ENCODE measurements at regions not wholly inside any gene's neighbourhood (a gene's known extent, or its start where the extent isn't known, plus 50 kb on each side); places are given as distances from the start of the nearest gene placed in this dataset.
"Not testable (repeated sequence)": the region's sequence is repeated elsewhere in the genome, so short reads cannot be mapped to it uniquely, and the experiment has no call there.

DNA sequence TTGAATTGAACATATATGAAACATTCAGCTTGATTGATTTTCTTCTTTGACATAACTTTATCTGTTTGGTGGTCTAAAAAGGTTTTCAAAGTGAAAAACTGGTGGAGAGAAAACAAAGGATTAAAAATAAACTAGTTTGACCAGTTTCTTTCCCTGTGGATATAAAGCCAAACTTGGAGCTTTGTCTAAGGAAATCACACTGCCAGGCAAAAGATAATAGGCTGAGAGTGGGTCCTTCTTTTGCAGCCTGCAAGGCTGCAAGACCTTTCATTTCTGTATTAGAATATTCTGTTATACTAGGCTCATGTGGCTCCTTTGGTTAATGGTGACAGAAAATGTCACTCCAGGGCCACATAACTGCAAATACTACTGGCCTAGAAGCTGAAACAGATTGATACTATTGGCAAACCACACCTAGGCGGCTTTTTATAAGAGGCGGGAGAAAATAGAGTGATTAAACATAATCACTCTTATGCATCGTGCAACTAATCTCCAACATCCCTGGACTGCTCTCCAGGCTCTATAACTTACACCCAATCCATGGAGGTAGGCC is 129.1 kb upstream of the ZNF462 start:
- no peak for DNase-seq

DNA sequence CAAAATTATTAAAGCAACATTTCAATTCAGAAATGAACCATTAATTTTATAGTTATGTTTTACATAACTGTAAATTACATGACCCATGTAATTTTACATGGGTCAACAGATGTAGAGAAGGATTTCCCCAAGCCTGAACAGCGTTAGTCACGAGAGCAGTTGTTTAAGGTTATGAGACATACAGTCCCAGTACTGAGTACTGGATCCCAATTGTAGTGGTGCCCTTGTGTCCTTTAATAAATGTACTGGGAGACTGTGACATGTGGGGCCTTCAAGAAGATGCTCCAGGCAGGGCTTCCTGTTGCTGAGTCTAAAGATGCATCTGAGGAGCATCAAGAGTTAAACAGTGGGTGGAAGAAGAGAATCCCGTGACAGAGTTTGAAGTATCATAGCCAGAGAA is 125.5 kb upstream of the ZNF462 start:
- DNase-seq, result no peak

DNA sequence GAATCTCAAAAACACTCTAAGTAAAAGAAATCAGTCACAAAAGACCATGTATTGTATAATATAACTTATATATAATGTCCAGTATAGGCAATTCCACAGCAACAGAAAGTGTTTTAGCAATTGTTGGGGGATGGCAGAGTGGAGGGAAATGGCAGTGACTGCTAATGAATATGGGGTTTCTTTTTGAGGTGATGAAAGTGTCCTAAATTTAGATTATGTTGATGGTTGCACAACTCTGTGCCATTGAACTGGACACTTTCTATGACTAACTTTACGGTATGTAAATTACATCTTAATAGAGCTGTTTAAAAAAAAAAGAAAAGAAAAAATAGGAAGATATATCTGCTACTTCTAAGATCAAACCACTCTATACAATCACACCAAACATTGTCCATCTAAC is 124.9 kb upstream of the ZNF462 start:
- DNase-seq, result no peak

DNA sequence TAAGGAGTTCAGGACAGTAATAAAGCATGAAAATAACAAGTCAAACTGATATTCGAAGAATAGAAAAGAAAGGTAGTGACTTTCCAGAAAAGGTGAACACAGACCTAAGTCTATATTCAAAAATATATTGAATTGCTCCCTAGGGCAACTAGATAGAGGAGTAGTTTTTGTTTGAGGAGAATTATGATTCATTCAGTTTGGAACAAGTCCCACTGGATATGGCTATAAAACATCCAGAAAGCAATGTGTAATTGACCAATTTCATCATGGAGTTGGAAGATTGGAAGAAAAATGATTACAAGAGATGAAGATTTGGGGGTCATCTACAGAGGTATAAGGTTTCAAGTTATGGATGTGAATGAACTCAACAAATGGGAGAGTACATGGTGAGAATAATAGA is 117.5 kb upstream of the ZNF462 start:
- no peak for DNase-seq

DNA sequence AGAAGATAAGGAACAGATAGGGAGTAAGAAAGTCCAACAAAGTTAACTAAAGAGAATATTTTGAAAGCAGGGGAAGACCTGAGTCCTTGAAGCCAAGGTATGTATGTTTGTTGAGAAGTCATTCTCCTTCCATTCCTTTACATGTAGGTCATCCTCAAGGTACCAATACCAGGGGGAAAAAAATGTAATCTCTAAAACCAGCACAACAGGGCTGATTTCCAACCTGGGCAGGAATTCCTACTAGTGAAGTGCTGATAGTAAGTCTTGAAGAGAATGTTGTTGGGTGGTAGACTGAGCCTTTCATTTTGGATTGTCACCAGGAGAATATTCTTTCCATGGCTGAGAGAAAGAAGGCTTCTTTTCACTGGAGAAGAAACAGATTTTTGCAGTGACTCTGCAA is 117.1 kb upstream of the ZNF462 start:
- DNase-seq, result no peak

DNA sequence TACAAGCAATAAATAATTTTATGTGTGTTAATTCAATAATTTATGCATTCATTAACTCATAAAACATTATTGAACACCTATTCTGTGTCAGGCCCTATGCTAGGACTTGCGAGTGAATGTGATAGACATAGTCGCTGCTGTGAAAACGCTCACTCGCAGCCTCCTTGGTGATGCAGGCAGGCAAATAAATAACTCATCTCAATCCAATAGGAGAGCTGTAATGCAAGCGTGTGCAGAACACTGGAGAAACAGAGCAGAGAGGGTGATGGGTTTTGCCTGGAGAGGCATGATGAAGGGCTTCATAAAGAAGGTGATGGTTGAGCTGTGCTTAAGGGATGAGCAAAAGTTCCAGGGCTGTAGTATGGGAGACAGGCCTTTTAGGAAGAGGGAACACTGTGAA is 111.3 kb upstream of the ZNF462 start:
- no peak for DNase-seq

- DNase-seq, result no peak
Measured at GRCh38 chr9:106752581-106752980, 110.4 kb upstream of the ZNF462 start.

GRCh38 chr9:106753155-106753671 is 109.8 kb upstream of the ZNF462 start:
- DNase-seq, result no peak

- no peak for DNase-seq
Measured at GRCh38 chr9:106755736-106756135, 107.2 kb upstream of the ZNF462 start.

- no peak for DNase-seq
Measured at GRCh38 chr9:106757514-106757913, 105.5 kb upstream of the ZNF462 start.

DNA sequence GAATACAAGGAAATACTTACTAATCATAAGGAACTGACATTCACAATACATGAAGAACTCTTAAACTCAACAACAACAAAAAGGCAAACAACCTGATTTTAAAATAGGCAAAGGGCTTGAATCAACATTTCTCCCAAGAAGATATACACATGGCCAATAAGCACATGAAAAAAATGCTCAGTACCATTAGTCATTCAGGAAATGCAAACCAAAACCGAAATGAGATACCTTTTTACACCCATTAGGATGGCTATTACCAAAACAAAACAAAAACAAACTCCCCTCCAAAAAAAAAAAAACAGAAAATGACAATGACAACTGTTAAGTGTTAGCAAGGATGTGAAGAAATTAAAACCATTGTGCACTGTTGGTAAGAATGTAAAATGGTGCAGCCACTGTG is 104.1 kb upstream of the ZNF462 start:
- no peak for DNase-seq

GRCh38 chr9:106761493-106761892 is 101.5 kb upstream of the ZNF462 start:
- no peak for DNase-seq

DNA sequence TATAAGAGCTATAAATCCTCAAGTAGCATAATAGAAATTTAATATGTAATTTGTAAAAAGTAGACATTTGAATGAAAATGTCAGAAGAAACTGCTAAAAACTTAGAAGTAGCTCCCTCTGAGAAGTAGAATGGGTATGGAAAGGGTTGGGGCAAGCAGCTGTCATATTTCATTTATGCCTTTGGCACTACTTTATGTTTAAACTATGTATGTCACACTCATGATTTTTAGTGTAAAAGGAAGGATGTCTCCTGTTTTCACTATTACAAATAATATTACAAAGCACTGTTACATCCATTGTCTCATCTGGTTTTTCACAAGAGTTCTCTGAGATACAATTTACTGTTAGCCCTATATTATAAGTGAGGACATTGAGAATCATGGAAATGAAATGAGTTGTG is 96.3 kb upstream of the ZNF462 start:
- DNase-seq, result no peak

- DNase-seq, result no peak
Measured at GRCh38 chr9:106769331-106769730, 93.6 kb upstream of the ZNF462 start.

DNA sequence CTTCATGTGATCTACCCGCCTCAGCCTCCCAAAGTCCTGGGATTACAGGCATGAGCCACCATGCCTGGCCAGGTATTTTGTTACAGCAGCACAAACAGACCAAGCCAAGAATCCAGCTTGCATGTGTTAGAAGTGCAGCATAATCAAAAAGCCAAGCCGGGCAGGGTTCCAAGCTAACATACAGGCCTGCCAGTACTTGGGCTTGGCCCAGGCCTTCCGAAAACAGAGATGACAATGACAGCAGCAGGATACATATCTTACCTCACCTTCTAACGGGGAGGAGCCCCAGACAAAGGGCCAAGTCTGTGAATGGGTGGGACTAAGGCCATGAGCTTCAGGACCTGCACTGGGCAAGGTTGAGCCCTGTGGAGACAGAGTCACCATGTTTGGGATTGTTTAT is 91.4 kb upstream of the ZNF462 start:
- DNase-seq, result no peak

- no peak for DNase-seq
Measured at GRCh38 chr9:106772523-106773290, 90.3 kb upstream of the ZNF462 start.

DNA sequence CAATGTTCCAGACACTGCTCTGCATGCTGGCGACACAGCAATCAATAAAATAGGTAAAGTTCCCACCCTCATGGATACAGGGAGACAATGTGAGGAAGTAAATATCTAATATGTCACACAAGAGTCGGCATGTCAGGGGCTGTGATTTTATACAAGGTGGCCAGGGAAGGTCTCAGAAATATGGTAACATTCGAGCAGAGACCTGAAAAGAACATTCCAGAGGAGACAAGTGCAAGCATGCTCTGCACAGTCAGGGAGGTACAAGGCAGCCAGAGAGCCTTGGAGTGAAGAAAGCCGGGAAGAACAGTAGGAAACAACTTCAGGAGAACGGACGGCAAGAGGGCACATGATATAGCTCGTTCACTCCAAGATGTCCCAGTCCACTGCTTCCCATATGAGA is 89.2 kb upstream of the ZNF462 start:
- no peak for DNase-seq

DNA sequence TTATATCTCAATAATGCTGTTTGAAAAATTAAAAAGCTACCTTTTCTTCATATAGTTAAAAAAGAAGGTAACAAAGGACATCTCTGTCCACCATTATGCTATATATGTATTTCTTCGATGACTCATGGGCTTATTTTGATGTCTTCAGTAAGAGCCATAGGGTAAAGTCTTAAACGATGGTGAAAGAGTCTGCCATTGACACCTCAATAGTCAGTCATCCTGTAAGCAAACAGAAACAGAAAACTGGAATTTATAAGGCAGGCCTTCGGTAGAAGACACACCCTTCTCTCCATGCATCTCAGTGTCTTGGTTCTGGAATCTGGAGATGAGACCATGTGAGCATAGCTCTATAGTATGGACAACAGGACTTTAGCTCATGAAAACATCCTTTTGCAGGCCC is 87.0 kb upstream of the ZNF462 start:
- no peak for DNase-seq

- no peak for DNase-seq
Measured at GRCh38 chr9:106779796-106780195, 83.2 kb upstream of the ZNF462 start.

- no peak for DNase-seq
Measured at GRCh38 chr9:106783121-106783520, 79.8 kb upstream of the ZNF462 start.

DNA sequence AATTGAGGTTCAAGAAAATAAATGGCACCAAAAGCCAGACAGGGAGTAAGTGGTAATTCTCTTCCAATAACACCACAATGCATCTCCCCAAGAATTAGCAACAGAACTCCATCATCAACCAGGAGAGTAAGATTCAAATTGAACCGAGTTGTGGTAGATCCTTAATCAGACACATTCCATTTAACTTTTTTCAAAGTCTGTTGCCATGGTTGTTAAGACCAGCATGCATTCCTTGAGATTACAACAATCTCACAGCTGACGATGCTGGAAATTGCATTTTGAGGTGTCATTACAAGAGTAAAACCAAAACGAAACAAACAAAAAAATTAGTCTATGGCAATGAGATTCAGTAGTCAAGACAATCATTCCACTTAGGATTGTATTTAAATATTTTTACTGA is 78.9 kb upstream of the ZNF462 start:
- no peak for DNase-seq

- DNase-seq, result no peak
Measured at GRCh38 chr9:106785200-106785599, 77.8 kb upstream of the ZNF462 start.

GRCh38 chr9:106788021-106788420 is 74.9 kb upstream of the ZNF462 start:
- DNase-seq, result not testable (repeated sequence)

Measured in anterior cingulate cortex (tissue), 58 donors.